ENCODE measurements at regions not wholly inside any gene's neighbourhood (a gene's known extent, or its start where the extent isn't known, plus 50 kb on each side); places are given as distances from the start of the nearest gene placed in this dataset.

DNA sequence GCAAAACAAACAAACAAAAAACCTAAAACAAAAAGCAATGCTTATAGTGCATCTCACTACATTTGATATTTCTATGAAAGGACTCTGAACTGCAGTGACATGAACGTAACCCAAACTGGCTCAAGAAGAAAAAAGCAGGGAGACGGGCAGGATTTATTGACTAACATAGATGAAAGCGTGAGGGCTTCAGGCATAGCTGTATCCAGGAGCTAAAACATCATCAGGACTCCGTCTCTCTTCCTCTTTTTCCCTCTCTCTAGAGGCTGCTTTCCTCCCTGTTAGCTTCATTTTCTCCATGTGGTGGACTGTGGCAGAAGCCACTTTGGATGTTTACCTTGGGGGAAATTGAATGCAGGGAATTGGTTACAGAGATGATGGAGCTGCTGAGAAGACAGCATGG is 418.2 kb upstream of the PROK2 start:
- WGBS (ENCODE audit: missing lambda C conversion rate), result 36% methylated on average over 4 of the region's 4 CpGs
- Histone ChIP-seq H3K9me3 (peaks cover 9% of the 10 kb centered on the region; the same call in 1 of the 3 replicates), H3K4me3 (no peak overlapping the region), H3K4me2 (no peak overlapping the region), H3K27ac (no peak overlapping the region), H3K4me1 (no peaks in the 10 kb centered on the region)
- TF ChIP-seq POLR2A (IDR thresholded peaks at IDR 0.05; ENCODE audit: low read length), result no peak
- no peak for TF ChIP-seq JUNB (IDR thresholded peaks at IDR 0.05)
- no peak for TF ChIP-seq ZSCAN20 (CRISPR knock-in tag; IDR thresholded peaks at IDR 0.05)
- TF ChIP-seq KDM5A (IDR thresholded peaks at IDR 0.05), result no peak
- no peak for DNase-seq (ENCODE audit: low read depth in 1 of 2, low spot score in 1 of 2)
- FAIRE-seq, result no peak
- ChIA-PET POLR2A (no interaction called here), CTCF (interaction anchor here (0.7 kb wide), 1 partner anchor 161 kb away, joined by 3 read pairs; no protein-coding TSS in a partner anchor)
- ATAC-seq, result no peak

DNA sequence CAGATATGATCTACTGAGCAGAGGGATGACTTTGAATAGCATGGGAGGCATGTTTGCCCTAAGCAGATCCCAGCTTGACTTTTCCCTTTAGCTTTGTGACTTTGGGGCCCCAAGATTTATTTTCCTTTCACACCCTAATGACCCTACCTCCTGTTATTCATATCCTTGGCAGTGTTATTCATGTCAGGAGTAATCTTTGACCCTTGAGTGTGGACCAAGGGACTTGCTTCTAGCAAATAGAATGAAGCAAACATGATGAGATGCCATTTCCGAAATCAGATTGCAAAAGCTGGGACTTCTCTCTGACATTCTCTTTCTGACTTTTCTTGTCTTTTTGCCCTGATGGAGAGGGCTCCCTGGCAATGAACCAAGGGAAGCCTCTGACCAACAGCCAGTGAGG is 415.4 kb upstream of the PROK2 start:
- Histone ChIP-seq H3K4me2 (no peak overlapping the region), H3K27ac (no peak overlapping the region), H3K4me1 (no peaks in the 10 kb centered on the region), H3K9me3 (peaks cover 9% of the 10 kb centered on the region; the same call in 1 of the 3 replicates), H3K4me3 (no peak overlapping the region)
- TF ChIP-seq, protein P1, sequence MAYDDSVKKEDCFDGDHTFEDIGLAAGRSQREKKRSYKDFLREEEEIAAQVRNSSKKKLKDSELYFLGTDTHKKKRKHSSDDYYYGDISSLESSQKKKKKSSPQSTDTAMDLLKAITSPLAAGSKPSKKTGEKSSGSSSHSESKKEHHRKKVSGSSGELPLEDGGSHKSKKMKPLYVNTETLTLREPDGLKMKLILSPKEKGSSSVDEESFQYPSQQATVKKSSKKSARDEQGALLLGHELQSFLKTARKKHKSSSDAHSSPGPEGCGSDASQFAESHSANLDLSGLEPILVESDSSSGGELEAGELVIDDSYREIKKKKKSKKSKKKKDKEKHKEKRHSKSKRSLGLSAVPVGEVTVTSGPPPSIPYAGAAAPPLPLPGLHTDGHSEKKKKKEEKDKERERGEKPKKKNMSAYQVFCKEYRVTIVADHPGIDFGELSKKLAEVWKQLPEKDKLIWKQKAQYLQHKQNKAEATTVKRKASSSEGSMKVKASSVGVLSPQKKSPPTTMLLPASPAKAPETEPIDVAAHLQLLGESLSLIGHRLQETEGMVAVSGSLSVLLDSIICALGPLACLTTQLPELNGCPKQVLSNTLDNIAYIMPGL (CRISPR knock-in tag; IDR thresholded peaks at IDR 0.05; ENCODE audit: borderline replicate concordance), result no peak
- TF ChIP-seq TP53 (CRISPR knock-in tag; IDR thresholded peaks at IDR 0.05) (no peak), KDM1A (IDR thresholded peaks at IDR 0.05; ENCODE audit: low read depth) (no peak), CHD2 (IDR thresholded peaks at IDR 0.05; ENCODE audit: low read length, partially characterized antibody) (no peak)
- TF ChIP-seq, protein P2, sequence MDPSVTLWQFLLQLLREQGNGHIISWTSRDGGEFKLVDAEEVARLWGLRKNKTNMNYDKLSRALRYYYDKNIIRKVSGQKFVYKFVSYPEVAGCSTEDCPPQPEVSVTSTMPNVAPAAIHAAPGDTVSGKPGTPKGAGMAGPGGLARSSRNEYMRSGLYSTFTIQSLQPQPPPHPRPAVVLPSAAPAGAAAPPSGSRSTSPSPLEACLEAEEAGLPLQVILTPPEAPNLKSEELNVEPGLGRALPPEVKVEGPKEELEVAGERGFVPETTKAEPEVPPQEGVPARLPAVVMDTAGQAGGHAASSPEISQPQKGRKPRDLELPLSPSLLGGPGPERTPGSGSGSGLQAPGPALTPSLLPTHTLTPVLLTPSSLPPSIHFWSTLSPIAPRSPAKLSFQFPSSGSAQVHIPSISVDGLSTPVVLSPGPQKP (IDR thresholded peaks at IDR 0.05; ENCODE audit: low read depth, low read length), result no peak
- DNase-seq (ENCODE audit: low read depth in 1 of 2, low spot score in 1 of 2) (no peak), ATAC-seq (no peak), FAIRE-seq (no peak)
- ChIA-PET CTCF (no interaction called here), POLR2A (no interaction called here)
- 5% methylated on average over 1 of the region's 1 CpG for WGBS (ENCODE audit: missing lambda C conversion rate)

DNA sequence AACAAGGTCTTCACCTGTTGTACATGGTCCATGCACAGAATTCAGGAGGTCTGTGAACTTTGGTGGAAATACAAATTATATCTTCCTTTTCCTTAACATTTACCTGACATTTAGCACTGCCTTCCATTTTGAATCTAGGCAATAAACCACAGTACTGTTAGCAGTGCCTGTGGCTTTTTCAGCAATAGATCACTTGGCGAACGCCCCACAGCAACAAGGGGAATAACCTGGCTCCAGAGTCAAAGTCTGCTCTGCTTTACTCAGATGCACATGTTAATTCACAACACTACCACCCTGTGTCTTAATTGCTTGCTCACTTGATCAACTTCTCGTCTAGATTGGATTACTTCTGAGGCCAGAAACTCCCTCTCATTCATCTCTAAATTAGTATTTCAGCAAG is 414.6 kb upstream of the PROK2 start:
- ChIA-PET CTCF (no interaction called here), POLR2A (no interaction called here)
- FAIRE-seq (no peak), ATAC-seq (no peak), DNase-seq (ENCODE audit: low read depth in 1 of 2, low spot score in 1 of 2) (no peak)
- H3K9me3 ChIP-seq, result peaks cover 9% of the 10 kb centered on the region; the same call in 1 of the 3 replicates
- 25% methylated on average over 3 of the region's 3 CpGs for WGBS (ENCODE audit: missing lambda C conversion rate)
- no peak for TF ChIP-seq RARB (CRISPR knock-in tag; IDR thresholded peaks at IDR 0.05)
- TF ChIP-seq FOSL2 (IDR thresholded peaks at IDR 0.05), result no peak
- TF ChIP-seq FOSL2 (CRISPR knock-in tag; IDR thresholded peaks at IDR 0.05), result no peak
- TF ChIP-seq HOXB5 (CRISPR knock-in tag; IDR thresholded peaks at IDR 0.05), result no peak
- no peak for TF ChIP-seq CHD4 (IDR thresholded peaks at IDR 0.05; ENCODE audit: borderline replicate concordance)
- no peak overlapping the region for H3K4me2 ChIP-seq
- no peaks in the 10 kb centered on the region for H3K4me1 ChIP-seq
- H3K4me3 ChIP-seq, result no peak overlapping the region
- no peak overlapping the region for H3K27ac ChIP-seq

DNA sequence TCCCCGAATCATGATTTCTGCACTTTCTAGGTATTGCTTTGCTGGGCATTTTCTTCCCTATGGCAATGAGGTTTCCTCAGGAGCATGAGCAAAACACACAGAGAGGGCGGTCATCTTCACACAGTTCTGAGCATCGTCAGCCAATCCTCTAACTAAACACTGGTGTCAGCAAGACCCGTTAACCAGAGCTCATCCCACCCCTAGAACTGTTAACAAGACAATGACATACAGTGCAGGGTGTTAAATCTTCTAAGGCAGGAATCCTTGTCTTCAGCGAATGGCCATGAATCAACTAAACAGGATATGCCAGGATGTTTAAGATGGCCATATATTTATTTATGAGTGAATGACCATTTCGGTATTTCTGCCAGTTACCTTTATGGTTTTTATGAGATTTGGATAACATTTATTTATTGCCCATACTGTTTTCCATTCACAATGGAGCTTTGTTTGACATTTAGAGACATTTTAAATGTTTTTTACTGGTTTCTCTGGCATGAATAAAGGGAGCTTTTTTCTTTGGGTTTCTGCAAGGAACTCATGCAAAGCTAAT is 411.5 kb upstream of the PROK2 start:
- CTCF ChIA-PET, result no interaction called here
- Histone ChIP-seq H3K4me2 (no peak overlapping the region), H3K27ac (no peak overlapping the region), H3K4me3 (no peak overlapping the region), H3K4me1 (no peaks in the 10 kb centered on the region), H3K9me3 (peaks cover 21% of the 10 kb centered on the region; the same call in 2 of the 3 replicates)
- FAIRE-seq (no peak), DNase-seq (ENCODE audit: low read depth in 1 of 2, low spot score in 1 of 2) (no peak), ATAC-seq (no peak)
- 23% methylated on average over 6 of the region's 6 CpGs for WGBS (ENCODE audit: missing lambda C conversion rate)
- TF ChIP-seq HEYL (CRISPR knock-in tag; IDR thresholded peaks at IDR 0.05) (no peak), RCOR1 (IDR thresholded peaks at IDR 0.05; ENCODE audit: low read depth, low read length) (no peak), SREBF2 (IDR thresholded peaks at IDR 0.05) (no peak), ESRRA (IDR thresholded peaks at IDR 0.05; ENCODE audit: borderline replicate concordance, low read length) (no peak), FOSB (CRISPR knock-in tag; IDR thresholded peaks at IDR 0.05) (no peak), CBX2 (IDR thresholded peaks at IDR 0.05; ENCODE audit: borderline replicate concordance, low read depth) (no peak), HOXA7 (CRISPR knock-in tag; IDR thresholded peaks at IDR 0.05) (no peak), JUN (IDR thresholded peaks at IDR 0.05) (no peak), TFCP2L1 (CRISPR knock-in tag; IDR thresholded peaks at IDR 0.05) (no peak), CHD4 (IDR thresholded peaks at IDR 0.05; ENCODE audit: borderline replicate concordance) (no peak), ZFP36 (IDR thresholded peaks at IDR 0.05; ENCODE audit: borderline replicate concordance, partially characterized antibody) (no peak), CHD2 (IDR thresholded peaks at IDR 0.05; ENCODE audit: low read length, partially characterized antibody) (no peak), RNF2 (IDR thresholded peaks at IDR 0.05; ENCODE audit: borderline replicate concordance, low read depth) (no peak), FOSL2 (IDR thresholded peaks at IDR 0.05) (no peak), FOSL2 (CRISPR knock-in tag; IDR thresholded peaks at IDR 0.05) (no peak), POLR2AphosphoS2 (conservative IDR thresholded peaks at IDR 0.05; ENCODE audit: low read length) (no peak), EHMT2 (IDR thresholded peaks at IDR 0.05; ENCODE audit: low read depth) (no peak)
- TF ChIP-seq, protein P3, sequence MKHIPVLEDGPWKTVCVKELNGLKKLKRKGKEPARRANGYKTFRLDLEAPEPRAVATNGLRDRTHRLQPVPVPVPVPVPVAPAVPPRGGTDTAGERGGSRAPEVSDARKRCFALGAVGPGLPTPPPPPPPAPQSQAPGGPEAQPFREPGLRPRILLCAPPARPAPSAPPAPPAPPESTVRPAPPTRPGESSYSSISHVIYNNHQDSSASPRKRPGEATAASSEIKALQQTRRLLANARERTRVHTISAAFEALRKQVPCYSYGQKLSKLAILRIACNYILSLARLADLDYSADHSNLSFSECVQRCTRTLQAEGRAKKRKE (CRISPR knock-in tag; IDR thresholded peaks at IDR 0.05; ENCODE audit: low read depth), result no peak
- TF ChIP-seq, protein P4, sequence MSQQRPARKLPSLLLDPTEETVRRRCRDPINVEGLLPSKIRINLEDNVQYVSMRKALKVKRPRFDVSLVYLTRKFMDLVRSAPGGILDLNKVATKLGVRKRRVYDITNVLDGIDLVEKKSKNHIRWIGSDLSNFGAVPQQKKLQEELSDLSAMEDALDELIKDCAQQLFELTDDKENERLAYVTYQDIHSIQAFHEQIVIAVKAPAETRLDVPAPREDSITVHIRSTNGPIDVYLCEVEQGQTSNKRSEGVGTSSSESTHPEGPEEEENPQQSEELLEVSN (IDR thresholded peaks at IDR 0.05; ENCODE audit: borderline replicate concordance, low read depth), result no peak
- POLR2A ChIA-PET, result no interaction called here
